BJ (cell line): ENCODE measurements at regions not wholly inside any gene's neighbourhood (a gene's known extent, or its start where the extent isn't known, plus 50 kb on each side); places are given as distances from the start of the nearest gene placed in this dataset.
"Not testable (repeated sequence)": the region's sequence is repeated elsewhere in the genome, so short reads cannot be mapped to it uniquely, and the experiment has no call there.

Experiments used
- CTCF ChIA-PET: fragments of 350-600 bp; formaldehyde crosslinking; extraction: SDS; loops from one replicate; lab custom pipeline; 2021; ENCODE audit warnings: antibody characterized with exemption, inconsistent platforms; lab: Yijun Ruan, JAX
- POLR2A ChIA-PET: fragments of 300-600 bp; sonication (Branson Sonifier 250); formaldehyde crosslinking; extraction: SDS; loops from one replicate; lab custom pipeline; 2021; ENCODE audit warnings: antibody characterized with exemption; lab: Charles Lee
- DNase-seq: peaks from one replicate; pipeline ENCODE4 v3.0.0-alpha.2; 2011; ENCODE audit warnings: low read depth
- H3K27me3 ChIP-seq: 2 replicates; pipeline ENCODE4 v1.6.0; 2011; ENCODE audit warnings: low read length; ENCODE audit not compliant: control insufficient read depth, insufficient read depth
- H3K36me3 ChIP-seq: 2 replicates; pipeline ENCODE4 v1.5.1; 2011; ENCODE audit warnings: low read length; ENCODE audit not compliant: control insufficient read depth, insufficient read depth
- H3K4me3 ChIP-seq: 2 replicates; pipeline ENCODE4 v1.5.1; 2011; ENCODE audit warnings: low read depth, mild to moderate bottlenecking, control low read depth, low read length
- CTCF ChIP-seq: IDR thresholded peaks from 2 replicates; pipeline ENCODE4 v1.5.1; 2011; ENCODE audit warnings: low read depth, mild to moderate bottlenecking, control low read depth, inconsistent platforms, low read length, moderate library complexity; ENCODE audit not compliant: insufficient read depth

- CTCF ChIA-PET, result no interaction called here
- TF ChIP-seq CTCF, result no peak
- no peaks in the 10 kb centered on the region for H3K36me3 ChIP-seq
- H3K27me3 ChIP-seq, result no peaks in the 10 kb centered on the region
- POLR2A ChIA-PET, result no interaction called here
- DNase-seq, result no peak
- H3K4me3 ChIP-seq, result no peak overlapping the region
Observed at GRCh38 chr13:88464851-88465250, 793.7 kb downstream of the SLITRK5 start.

GRCh38 chr13:88472316-88472715 is 801.1 kb downstream of the SLITRK5 start:
- no peak for TF ChIP-seq CTCF
- Histone ChIP-seq H3K27me3 (no peaks in the 10 kb centered on the region), H3K36me3 (no peaks in the 10 kb centered on the region), H3K4me3 (no peak overlapping the region)
- CTCF ChIA-PET, result no interaction called here
- POLR2A ChIA-PET, result no interaction called here
- no peak for DNase-seq

- no peak overlapping the region for H3K4me3 ChIP-seq
- DNase-seq, result no peak
- CTCF ChIA-PET, result no interaction called here
- no peaks in the 10 kb centered on the region for H3K27me3 ChIP-seq
- TF ChIP-seq CTCF, result no peak
- POLR2A ChIA-PET, result no interaction called here
- no peaks in the 10 kb centered on the region for H3K36me3 ChIP-seq
Observed at GRCh38 chr13:88483202-88483601, 812.0 kb downstream of the SLITRK5 start.

- TF ChIP-seq CTCF, result no peak
- Histone ChIP-seq H3K4me3 (no peak overlapping the region), H3K27me3 (no peaks in the 10 kb centered on the region), H3K36me3 (no peaks in the 10 kb centered on the region)
- no peak for DNase-seq
- CTCF ChIA-PET, result no interaction called here
- POLR2A ChIA-PET, result no interaction called here
Observed at GRCh38 chr13:88507909-88508308, 836.7 kb downstream of the SLITRK5 start.

GRCh38 chr13:88512993-88513392 is 841.8 kb downstream of the SLITRK5 start:
- H3K36me3 ChIP-seq, DNase-seq, H3K27me3 ChIP-seq, CTCF ChIA-PET, H3K4me3 ChIP-seq, POLR2A ChIA-PET: not testable (repeated sequence)

- no peaks in the 10 kb centered on the region for H3K27me3 ChIP-seq
- ChIA-PET CTCF (no interaction called here), POLR2A (no interaction called here)
- no peak for DNase-seq
- no peak overlapping the region for H3K4me3 ChIP-seq
- TF ChIP-seq CTCF, result no peak
- H3K36me3 ChIP-seq, result no peaks in the 10 kb centered on the region
Observed at GRCh38 chr13:88526186-88526852, 855.1 kb downstream of the SLITRK5 start.
